Thyroid gland (tissue), 4 donors: ENCODE measurements at regions not wholly inside any gene's neighbourhood (a gene's known extent, or its start where the extent isn't known, plus 50 kb on each side); places are given as distances from the start of the nearest gene placed in this dataset.

Source experiments
- POLR2A ChIP-seq, 2 donors: fragments of 450-650 bp; IDR thresholded peaks; one replicate each; pipeline ENCODE4 v1.6.1; 2017; ENCODE audit warnings: antibody characterized with exemption in 2 of 2, mild to moderate bottlenecking in 2 of 2, moderate library complexity in 1 of 2
- TF ChIP-seq, protein P1 (sequence below), 6 experiments: fragments of 200-600 bp in 3 of 6; fragments of 450-650 bp in 3 of 6; sonication (generic) in 3 of 6; IDR thresholded peaks; one replicate each; pipeline ENCODE4 v1.5.1; 2016 to 2019; ENCODE audit warnings: antibody characterized with exemption in 6 of 6, mild to moderate bottlenecking in 2 of 6, inconsistent platforms in 1 of 6, moderate library complexity in 1 of 6

DNA sequence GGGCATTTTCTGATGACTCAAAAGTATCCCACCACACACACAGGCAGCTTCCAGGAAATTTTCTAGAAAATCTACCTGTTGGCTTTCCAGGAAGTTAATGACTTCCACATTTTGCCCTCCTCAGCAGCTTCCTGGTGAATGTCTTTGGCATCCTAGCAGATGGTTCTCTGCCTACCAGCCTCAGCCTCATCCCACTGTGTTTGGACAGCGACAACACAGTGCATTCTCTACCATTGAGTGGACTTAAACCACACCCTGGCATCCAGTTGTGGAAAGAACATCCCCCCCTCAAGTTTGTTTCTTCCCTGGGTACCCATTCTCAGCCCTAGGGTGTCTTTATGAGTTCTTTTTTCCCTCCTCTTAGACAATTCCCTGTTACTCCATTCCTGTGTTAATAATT is 50.8 kb upstream of the GADL1 start:
- TF ChIP-seq, protein P1, sequence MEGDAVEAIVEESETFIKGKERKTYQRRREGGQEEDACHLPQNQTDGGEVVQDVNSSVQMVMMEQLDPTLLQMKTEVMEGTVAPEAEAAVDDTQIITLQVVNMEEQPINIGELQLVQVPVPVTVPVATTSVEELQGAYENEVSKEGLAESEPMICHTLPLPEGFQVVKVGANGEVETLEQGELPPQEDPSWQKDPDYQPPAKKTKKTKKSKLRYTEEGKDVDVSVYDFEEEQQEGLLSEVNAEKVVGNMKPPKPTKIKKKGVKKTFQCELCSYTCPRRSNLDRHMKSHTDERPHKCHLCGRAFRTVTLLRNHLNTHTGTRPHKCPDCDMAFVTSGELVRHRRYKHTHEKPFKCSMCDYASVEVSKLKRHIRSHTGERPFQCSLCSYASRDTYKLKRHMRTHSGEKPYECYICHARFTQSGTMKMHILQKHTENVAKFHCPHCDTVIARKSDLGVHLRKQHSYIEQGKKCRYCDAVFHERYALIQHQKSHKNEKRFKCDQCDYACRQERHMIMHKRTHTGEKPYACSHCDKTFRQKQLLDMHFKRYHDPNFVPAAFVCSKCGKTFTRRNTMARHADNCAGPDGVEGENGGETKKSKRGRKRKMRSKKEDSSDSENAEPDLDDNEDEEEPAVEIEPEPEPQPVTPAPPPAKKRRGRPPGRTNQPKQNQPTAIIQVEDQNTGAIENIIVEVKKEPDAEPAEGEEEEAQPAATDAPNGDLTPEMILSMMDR (IDR thresholded peaks at IDR 0.05), result no peak
- no peak for TF ChIP-seq POLR2A (IDR thresholded peaks at IDR 0.05)
